Neuronal stem cell (in vitro differentiated cells): ENCODE measurements at regions not wholly inside any gene's neighbourhood (a gene's known extent, or its start where the extent isn't known, plus 50 kb on each side); places are given as distances from the start of the nearest gene placed in this dataset.
A peak's percentile ranks its signal among the peaks of the same experiment; 100 is the strongest.

Experiments
- DNase-seq: peaks from one replicate; pipeline ENCODE4 v3.0.0-alpha.2; 2013; ENCODE audit warnings: low spot score
- H2AFZ ChIP-seq: one replicate; pipeline ENCODE4 v1.6.1; 2013; ENCODE audit warnings: mild to moderate bottlenecking, low read length, inconsistent platforms
- H2AK5ac ChIP-seq: 2 replicates; pipeline ENCODE4 v1.6.1; 2013; ENCODE audit warnings: low read depth, mild to moderate bottlenecking, inconsistent platforms, low read length, moderate library complexity, mixed read lengths
- H2BK120ac ChIP-seq: 2 replicates; pipeline ENCODE4 v1.6.1; 2013; ENCODE audit warnings: low read depth, mild to moderate bottlenecking, inconsistent platforms, low read length, moderate library complexity, mixed read lengths
- H2BK12ac ChIP-seq: one replicate; pipeline ENCODE4 v1.6.1; 2013; ENCODE audit warnings: low read length, inconsistent platforms
- H2BK15ac ChIP-seq: 2 replicates; pipeline ENCODE4 v1.6.1; 2013; ENCODE audit warnings: mild to moderate bottlenecking, low read length, inconsistent platforms, mixed read lengths
- H2BK5ac ChIP-seq: one replicate; pipeline ENCODE4 v1.6.1; 2013; ENCODE audit warnings: inconsistent platforms, mild to moderate bottlenecking, low read length, moderate library complexity
- H3K14ac ChIP-seq: one replicate; pipeline ENCODE4 v1.6.1; 2013; ENCODE audit warnings: low read length, inconsistent platforms
- H3K18ac ChIP-seq: 2 replicates; pipeline ENCODE4 v1.6.1; 2013; ENCODE audit warnings: low read length, inconsistent platforms
- H3K23ac ChIP-seq: 2 replicates; pipeline ENCODE4 v1.6.1; 2013; ENCODE audit warnings: low read depth, mild to moderate bottlenecking, mixed read lengths, low read length, inconsistent platforms; ENCODE audit not compliant: poor library complexity
- H3K27ac ChIP-seq: replicated peaks from 3 replicates; pipeline ENCODE4 v1.5.1; 2013; ENCODE audit warnings: low read length, inconsistent platforms
- H3K27me3 ChIP-seq, 3 experiments: 2 replicates each; pipeline ENCODE4 v1.6.1; 2013; ENCODE audit warnings: low read length in 3 of 3, mild to moderate bottlenecking in 2 of 3, inconsistent platforms in 1 of 3, low read depth in 1 of 3, mixed read lengths in 1 of 3, moderate library complexity in 1 of 3; ENCODE audit not compliant: control insufficient read depth in 3 of 3, insufficient read depth in 3 of 3
- H3K36me3 ChIP-seq, 2 donors: replicated peaks in 1 of 2; 2 replicates each; pipeline ENCODE4 v1.6.1; 2013; ENCODE audit warnings: low read length in 2 of 2; ENCODE audit not compliant: control insufficient read depth in 2 of 2, insufficient read depth in 2 of 2
- H3K4ac ChIP-seq: 2 replicates; pipeline ENCODE4 v1.6.1; 2013; ENCODE audit warnings: inconsistent platforms, mild to moderate bottlenecking, low read length, moderate library complexity
- H3K4me1 ChIP-seq, 2 donors: 1 replicate in 1 of 2; 2 replicates in 1 of 2; pipeline ENCODE4 v1.6.1; 2013; ENCODE audit warnings: low read length in 2 of 2, low read depth in 1 of 2; ENCODE audit not compliant: control insufficient read depth in 2 of 2, insufficient read depth in 1 of 2
- H3K4me2 ChIP-seq: one replicate; pipeline ENCODE4 v1.6.1; 2013; ENCODE audit warnings: mild to moderate bottlenecking, low read length, inconsistent platforms; ENCODE audit not compliant: insufficient read depth, poor library complexity, severe bottlenecking
- H3K4me3 ChIP-seq, 2 donors: 2 replicates each; pipeline ENCODE4 v1.5.1; 2013; ENCODE audit warnings: low read length in 2 of 2, mild to moderate bottlenecking in 2 of 2, inconsistent platforms in 1 of 2, moderate library complexity in 1 of 2
- H3K79me1 ChIP-seq: one replicate; pipeline ENCODE4 v1.6.1; 2013; ENCODE audit warnings: low read depth, mild to moderate bottlenecking, inconsistent platforms, low read length, moderate library complexity
- H3K9ac ChIP-seq: one replicate; pipeline ENCODE4 v1.6.1; 2013; ENCODE audit warnings: mild to moderate bottlenecking, low read depth, low read length, inconsistent platforms; ENCODE audit not compliant: poor library complexity
- H3K9me3 ChIP-seq, 2 donors: replicated peaks in 1 of 2; 2 replicates each; pipeline versions ENCODE3 to v1.6.1; 2013; ENCODE audit warnings: low read length in 2 of 2, mild to moderate bottlenecking in 2 of 2, inconsistent platforms in 1 of 2, low read depth in 1 of 2, mixed read lengths in 1 of 2, moderate library complexity in 1 of 2; ENCODE audit not compliant: control insufficient read depth in 2 of 2, insufficient read depth in 1 of 2
- H4K8ac ChIP-seq: one replicate; pipeline ENCODE4 v1.6.1; 2013; ENCODE audit warnings: low read depth, mild to moderate bottlenecking, inconsistent platforms, low read length, moderate library complexity
- H4K91ac ChIP-seq: one replicate; pipeline ENCODE4 v1.6.1; 2013; ENCODE audit warnings: low read length, low read depth, mild to moderate bottlenecking, inconsistent platforms; ENCODE audit not compliant: poor library complexity
- WGBS, 2 donors: extraction: QIAGEN DNeasy Blood & Tissue Kit; methylation state at CpG; one replicate each; pipeline ENCODE4 v1.1.7; 2013; ENCODE audit warnings: missing lambda C conversion rate in 2 of 2, mixed read lengths in 1 of 2; ENCODE audit not compliant: insufficient read length in 2 of 2, insufficient replicate concordance in 1 of 2; ENCODE audit errors: extremely low coverage in 2 of 2; 5-methylcytosine and 5-hydroxymethylcytosine counted together

GRCh38 chr4:175998782-175999181 lies 66.9 kb upstream of the WDR17 start:
- no peak overlapping the region for H4K8ac ChIP-seq
- H3K9me3 ChIP-seq, result peaks cover 0 to 10% of the 10 kb centered on the region in 2 donors
- H3K14ac ChIP-seq, result no peak overlapping the region
- DNase-seq, result peak; percentile 35
- no peak overlapping the region for H2BK5ac ChIP-seq
- H3K4me2 ChIP-seq, result no peak overlapping the region
- no peak overlapping the region for H3K4me3 ChIP-seq
- H3K27me3 ChIP-seq, result peaks cover 0 to 4% (median 0%) of the 10 kb centered on the region in 3 experiments
- no peak overlapping the region for H3K9ac ChIP-seq
- H2BK12ac ChIP-seq, result no peak overlapping the region
- H3K4ac ChIP-seq, result no peak overlapping the region
- no peaks in the 10 kb centered on the region for H3K79me1 ChIP-seq
- H3K36me3 ChIP-seq, result peaks cover 0 to 7% of the 10 kb centered on the region in 2 donors
- H3K23ac ChIP-seq, result no peak overlapping the region
- H2AFZ ChIP-seq, result no peak overlapping the region
- no peak overlapping the region for H2BK15ac ChIP-seq
- no peak overlapping the region for H3K27ac ChIP-seq
- no peak overlapping the region for H4K91ac ChIP-seq
- H3K4me1 ChIP-seq, result peaks cover 0 to 28% of the 10 kb centered on the region in 2 donors
- no peak overlapping the region for H2AK5ac ChIP-seq
- H2BK120ac ChIP-seq, result no peak overlapping the region
- no peak overlapping the region for H3K18ac ChIP-seq

- Histone ChIP-seq H2BK120ac (no peak overlapping the region), H3K9ac (no peak overlapping the region), H3K27ac (no peak overlapping the region), H3K18ac (no peak overlapping the region), H3K36me3 (peaks cover 0 to 7% of the 10 kb centered on the region in 2 donors), H2BK15ac (no peak overlapping the region), H3K79me1 (no peaks in the 10 kb centered on the region), H2AK5ac (no peak overlapping the region), H3K4ac (no peak overlapping the region), H2BK5ac (no peak overlapping the region), H3K4me1 (peaks cover 0 to 28% of the 10 kb centered on the region in 2 donors), H3K4me3 (peak overlapping the region in 1 of 2 donors; percentile 84), H3K9me3 (peaks cover 0 to 10% of the 10 kb centered on the region in 2 donors), H2AFZ (peak overlapping the region; percentile 12), H3K23ac (no peak overlapping the region), H4K8ac (no peak overlapping the region), H4K91ac (no peak overlapping the region), H3K14ac (no peak overlapping the region), H3K27me3 (peaks cover 0 to 4% (median 0%) of the 10 kb centered on the region in 3 experiments), H2BK12ac (no peak overlapping the region), H3K4me2 (no peak overlapping the region)
- DNase-seq, result no peak
- WGBS, 2 donors, result no CpG with 5 or more reads among the region's 2 CpGs
These were observed 65.7 kb upstream of the WDR17 start for GRCh38 chr4:175999944-176000343.

GRCh38 chr4:176001151-176002006 lies 64.3 kb upstream of the WDR17 start:
- H3K4me3 ChIP-seq, result peak overlapping the region; percentile 81 to 84
- H2BK15ac ChIP-seq, result no peak overlapping the region
- peak overlapping the region; percentile 96 for H2AFZ ChIP-seq
- no peak overlapping the region for H3K23ac ChIP-seq
- no peak overlapping the region for H4K8ac ChIP-seq
- no peak overlapping the region for H2BK120ac ChIP-seq
- H2AK5ac ChIP-seq, result no peak overlapping the region
- peak overlapping the region; percentile 44 for H2BK5ac ChIP-seq
- peak overlapping the region; percentile 66 for H3K4me2 ChIP-seq
- DNase-seq, result peak; percentile 64
- peaks cover 0 to 4% (median 0%) of the 10 kb centered on the region in 3 experiments for H3K27me3 ChIP-seq
- H3K79me1 ChIP-seq, result no peaks in the 10 kb centered on the region
- H3K9ac ChIP-seq, result peak overlapping the region; percentile 86
- H3K18ac ChIP-seq, result peak overlapping the region; percentile 42
- H4K91ac ChIP-seq, result no peak overlapping the region
- no CpG with 5 or more reads among the region's 41 CpGs for WGBS, 2 donors
- H3K14ac ChIP-seq, result no peak overlapping the region
- peaks cover 0 to 21% of the 10 kb centered on the region in 2 donors for H3K4me1 ChIP-seq
- no peak overlapping the region for H3K27ac ChIP-seq
- peaks cover 0 to 7% of the 10 kb centered on the region in 2 donors for H3K36me3 ChIP-seq
- H3K4ac ChIP-seq, result no peak overlapping the region
- no peak overlapping the region for H2BK12ac ChIP-seq
- peaks cover 0 to 10% of the 10 kb centered on the region in 2 donors for H3K9me3 ChIP-seq

GRCh38 chr4:176002007-176002613 lies 63.5 kb upstream of the WDR17 start:
- Histone ChIP-seq H2BK5ac (peak overlapping the region; percentile 44), H4K8ac (no peak overlapping the region), H3K9me3 (peaks cover 0 to 10% of the 10 kb centered on the region in 2 donors), H3K4ac (no peak overlapping the region), H3K36me3 (peaks cover 0 to under 1% of the 10 kb centered on the region in 2 donors), H3K27me3 (peaks cover 0 to 4% (median 0%) of the 10 kb centered on the region in 3 experiments), H3K14ac (peak overlapping the region; percentile 38), H2BK12ac (peak overlapping the region; percentile 3), H3K9ac (peak overlapping the region; percentile 60), H3K79me1 (no peaks in the 10 kb centered on the region), H2BK120ac (no peak overlapping the region), H2BK15ac (peak overlapping the region; percentile 67), H3K4me3 (peak overlapping the region; percentile 81 to 84), H2AK5ac (no peak overlapping the region), H3K27ac (no peak overlapping the region), H3K18ac (peak overlapping the region; percentile 80), H3K4me1 (peaks cover 0 to 17% of the 10 kb centered on the region in 2 donors), H2AFZ (peak overlapping the region; percentile 96), H4K91ac (no peak overlapping the region), H3K4me2 (peak overlapping the region; percentile 66), H3K23ac (no peak overlapping the region)
- peak; percentile 43 for DNase-seq
- no CpG with 5 or more reads among the region's 44 CpGs for WGBS, 2 donors
